Thyroid gland (tissue), 4 donors: ENCODE measurements at regions not wholly inside any gene's neighbourhood (a gene's known extent, or its start where the extent isn't known, plus 50 kb on each side); places are given as distances from the start of the nearest gene placed in this dataset.

Source experiments
- CTCF ChIP-seq, 6 experiments: fragments of 200-600 bp in 3 of 6; fragments of 450-650 bp in 3 of 6; sonication (generic) in 3 of 6; IDR thresholded peaks; one replicate each; pipeline ENCODE4 v1.5.1; 2016 to 2019; ENCODE audit warnings: antibody characterized with exemption in 6 of 6, mild to moderate bottlenecking in 2 of 6, inconsistent platforms in 1 of 6, moderate library complexity in 1 of 6
- POLR2A ChIP-seq, 2 donors: fragments of 450-650 bp; IDR thresholded peaks; one replicate each; pipeline ENCODE4 v1.6.1; 2017; ENCODE audit warnings: antibody characterized with exemption in 2 of 2, mild to moderate bottlenecking in 2 of 2, moderate library complexity in 1 of 2

- TF ChIP-seq CTCF (IDR thresholded peaks at IDR 0.05) (no peak), POLR2A (IDR thresholded peaks at IDR 0.05) (no peak)
Observed at GRCh38 chr12:3376779-3377455, 114.1 kb upstream of the PRMT8 start.
